ENCODE measurements at regions not wholly inside any gene's neighbourhood (a gene's known extent, or its start where the extent isn't known, plus 50 kb on each side); places are given as distances from the start of the nearest gene placed in this dataset.
A peak's percentile ranks its signal among the peaks of the same experiment; 100 is the strongest.
"Not testable (repeated sequence)": the region's sequence is repeated elsewhere in the genome, so short reads cannot be mapped to it uniquely, and the experiment has no call there.

DNA sequence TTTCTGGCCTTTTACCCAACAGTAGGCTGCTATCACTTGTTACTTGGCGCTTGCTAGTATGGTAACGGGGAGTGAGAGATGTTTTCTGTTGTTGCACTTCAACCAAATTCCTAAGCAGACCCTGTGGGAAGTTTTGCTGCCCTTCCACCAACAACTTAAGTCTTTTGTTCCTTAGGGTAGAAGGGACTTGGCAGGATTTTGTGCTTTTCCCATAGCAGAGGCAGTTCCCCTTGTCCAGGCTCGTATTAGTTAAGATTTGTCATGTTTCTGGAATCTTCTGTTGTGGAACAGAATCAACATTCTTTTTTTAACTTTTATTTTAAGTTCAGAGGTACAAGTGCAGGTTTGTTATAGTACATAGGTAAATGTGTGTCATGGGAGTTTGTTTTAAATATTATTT, 73.2 kb upstream of the SGIP1 start:
- no peak for DNase-seq (ENCODE audit: low read depth in 2 of 2)

DNA sequence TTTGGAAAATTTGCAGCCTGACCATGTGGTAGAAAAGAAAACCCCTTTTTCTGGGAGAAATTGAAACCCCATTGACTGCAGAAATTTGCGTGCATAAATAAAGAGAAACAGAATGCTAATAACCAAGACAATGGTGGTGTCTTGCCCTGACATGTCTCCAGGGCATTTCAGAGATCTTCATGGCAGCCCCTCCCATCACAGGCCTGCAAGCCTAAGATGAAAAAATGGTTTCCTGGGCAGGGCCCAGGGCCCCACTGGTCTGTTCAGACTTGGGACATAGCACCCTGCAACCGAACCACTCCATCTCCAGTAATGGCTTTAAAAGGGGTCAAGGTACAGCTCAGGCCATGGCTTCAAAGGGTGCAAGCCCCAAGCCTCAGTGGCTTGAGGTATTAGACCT, 71.6 kb upstream of the SGIP1 start:
- DNase-seq (ENCODE audit: low read depth in 2 of 2), result no peak

DNA sequence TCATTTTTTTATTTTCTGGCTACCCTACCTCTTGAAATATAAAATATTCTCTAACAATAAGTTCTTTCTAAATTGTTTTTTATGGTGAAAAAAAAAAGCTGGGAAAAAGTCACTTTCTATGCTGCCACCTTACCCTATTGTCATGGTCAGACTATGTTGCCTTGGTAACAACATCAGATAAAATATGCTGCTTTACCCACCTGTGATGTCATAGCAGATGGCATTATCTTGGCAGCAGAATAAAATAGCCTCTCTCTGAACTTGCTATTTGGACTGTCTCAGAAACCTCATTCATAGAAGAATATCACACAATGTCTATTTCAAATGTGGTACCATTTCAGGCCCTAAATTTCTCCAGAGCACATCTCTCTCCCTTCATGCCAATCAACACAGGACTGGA, 69.6 kb upstream of the SGIP1 start:
- DNase-seq (ENCODE audit: low read depth in 2 of 2), result no peak

DNA sequence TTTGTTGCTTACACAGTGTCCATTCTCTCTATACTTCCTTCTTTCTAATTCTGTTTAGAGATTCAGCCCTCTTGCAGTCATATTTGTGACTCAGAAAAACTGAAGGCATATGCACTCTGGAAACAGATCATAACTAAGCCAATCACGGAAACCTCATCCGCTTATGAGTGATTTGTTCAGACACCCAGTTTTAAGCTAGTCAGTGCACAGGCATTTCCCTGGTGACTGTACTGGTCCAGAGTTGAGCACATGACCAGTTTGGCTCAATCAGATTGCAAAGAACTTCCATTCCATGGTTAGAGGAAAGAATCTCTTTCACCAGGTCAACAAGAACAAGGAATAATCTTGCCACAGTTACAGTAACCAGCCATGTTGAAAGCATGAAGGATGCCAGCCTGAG, 69.2 kb upstream of the SGIP1 start:
- DNase-seq (ENCODE audit: low read depth in 2 of 2), result peak; percentile 89 to 92

DNA sequence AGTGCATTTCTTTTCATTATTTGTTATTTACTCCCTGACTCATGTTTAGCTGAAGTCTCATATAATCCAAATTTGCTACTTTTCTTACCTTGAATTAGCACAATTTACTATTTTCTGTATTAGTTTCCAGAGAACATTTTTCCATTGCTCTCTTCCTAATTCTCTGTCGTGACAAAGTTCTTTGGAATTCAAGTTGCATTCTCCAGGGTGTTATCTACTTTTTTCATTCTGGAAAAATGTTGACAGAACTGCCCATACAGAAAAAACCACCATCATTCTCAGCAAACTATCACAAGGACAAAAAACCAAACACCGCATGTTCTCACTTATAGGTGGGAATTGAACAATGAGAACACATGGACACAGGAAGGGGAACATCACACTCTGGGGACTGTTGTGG, 67.3 kb upstream of the SGIP1 start:
- DNase-seq (ENCODE audit: low read depth in 2 of 2), result peak; percentile 65

DNA sequence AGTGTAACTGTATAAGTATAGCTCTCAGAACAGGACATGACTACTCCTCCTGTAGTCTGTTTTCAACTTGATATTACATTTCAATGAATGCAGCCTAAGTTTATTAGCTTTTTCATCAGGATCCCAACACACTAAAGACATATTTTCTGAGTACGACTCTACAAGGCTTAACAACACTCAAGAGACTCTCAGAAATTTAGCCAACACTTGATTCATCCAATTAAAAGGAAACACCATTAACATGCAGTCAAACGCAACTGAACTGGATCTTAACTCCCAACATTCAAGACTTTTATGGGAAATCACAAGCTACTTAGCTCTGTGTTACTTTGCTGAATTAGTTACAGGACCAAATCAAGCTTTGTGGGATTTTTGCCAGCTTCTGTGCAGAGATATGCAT, 65.2 kb upstream of the SGIP1 start:
- no peak for DNase-seq (ENCODE audit: low read depth in 2 of 2)

DNA sequence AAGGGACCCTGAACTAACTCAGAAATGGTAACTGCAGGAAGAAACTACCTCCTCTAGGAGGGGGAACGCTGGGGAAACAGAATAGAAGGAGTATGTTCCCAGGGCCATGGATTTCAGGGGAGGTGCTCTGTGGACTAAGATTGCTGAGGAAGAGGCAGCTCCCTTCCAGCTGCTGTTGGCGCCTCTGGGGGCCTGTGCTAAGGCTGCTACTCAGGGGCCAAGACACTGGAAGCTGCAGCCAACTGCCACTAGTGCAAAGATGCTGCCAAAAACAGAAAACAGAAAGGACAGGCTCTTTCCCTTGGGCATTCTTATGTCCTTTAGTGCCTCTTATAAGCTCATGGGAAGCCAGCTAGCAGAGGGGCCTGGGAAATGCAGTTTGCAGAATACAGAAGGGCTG, 58.0 kb upstream of the SGIP1 start:
- DNase-seq (ENCODE audit: low read depth in 2 of 2), result no peak

DNA sequence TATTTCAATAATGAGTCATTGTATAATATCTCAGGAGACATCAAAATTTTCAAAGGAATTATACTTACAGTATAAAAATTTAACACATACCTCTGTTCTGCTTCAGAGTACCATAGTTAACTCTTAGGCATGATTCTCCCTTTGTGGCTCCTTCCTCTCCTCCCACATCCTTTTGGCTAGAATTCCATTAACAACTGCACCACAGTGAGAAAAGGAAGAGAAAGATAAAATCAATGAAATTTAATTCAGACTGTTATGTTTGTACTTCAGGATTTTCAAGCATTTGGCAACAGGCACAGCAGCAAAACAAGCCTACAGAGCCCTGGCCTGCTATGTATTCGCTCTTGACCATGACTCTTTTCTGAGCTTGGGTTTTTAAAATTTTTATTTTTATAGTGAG, 57.2 kb upstream of the SGIP1 start:
- peak in 1 of 2 experiments; percentile 38 for DNase-seq (ENCODE audit: low read depth in 2 of 2)

DNA sequence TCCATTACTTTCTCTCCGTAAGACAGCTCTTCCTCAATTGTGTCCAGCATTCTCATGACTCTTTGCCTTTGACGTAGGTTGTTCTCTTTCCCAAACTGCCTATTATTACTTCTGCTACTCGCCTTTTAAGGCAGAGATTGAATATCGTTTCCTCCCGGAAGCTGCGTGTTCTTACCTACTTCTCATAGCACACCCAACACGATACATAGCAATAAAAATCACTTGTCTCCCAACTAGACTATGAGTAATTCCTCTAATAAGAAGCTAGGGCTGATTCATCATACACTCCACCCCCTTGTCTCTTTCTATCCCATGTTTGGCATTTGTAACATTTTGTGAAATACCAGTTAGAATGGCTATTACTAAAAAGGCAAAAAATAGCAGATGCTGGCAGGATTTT, 55.8 kb upstream of the SGIP1 start:
- peak; percentile 73 to 79 for DNase-seq (ENCODE audit: low read depth in 2 of 2)

DNA sequence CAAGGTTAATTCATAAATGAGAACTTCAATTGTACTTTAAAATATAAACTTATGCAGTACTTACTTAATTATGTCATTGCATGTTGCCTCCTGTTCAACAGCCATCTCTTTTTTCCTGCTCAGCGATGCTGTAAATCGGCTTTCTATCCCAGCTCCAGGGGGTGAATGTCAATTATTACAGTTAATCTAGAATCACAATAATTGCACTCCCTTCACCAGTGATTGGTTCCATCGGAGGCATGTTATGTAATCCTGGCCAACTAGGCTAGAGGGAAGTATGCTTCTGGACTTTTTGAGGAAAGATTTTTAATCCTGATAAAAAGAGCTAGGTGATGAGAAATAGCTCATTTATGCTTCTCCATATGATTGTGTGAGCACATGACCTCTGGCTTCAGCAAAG, 53.8 kb upstream of the SGIP1 start:
- no peak for DNase-seq (ENCODE audit: low read depth in 2 of 2)

DNA sequence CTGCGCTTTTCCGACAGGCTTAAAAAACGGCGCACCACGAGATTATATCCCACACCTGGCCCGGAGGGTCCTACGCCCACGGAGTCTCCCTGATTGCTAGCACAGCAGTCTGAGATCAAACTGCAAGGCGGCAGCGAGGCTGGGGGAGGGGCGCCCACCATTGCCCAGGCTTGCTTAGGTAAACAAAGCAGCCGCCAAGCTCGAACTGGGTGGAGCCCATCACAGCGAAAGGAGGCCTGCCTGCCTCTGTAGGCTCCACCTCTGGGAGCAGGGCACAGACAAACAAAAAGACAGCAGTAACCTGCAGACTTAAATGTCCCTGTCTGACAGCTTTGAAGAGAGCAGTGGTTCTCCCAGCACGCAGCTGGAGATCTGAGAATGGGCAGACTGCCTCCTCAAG, 52.7 kb upstream of the SGIP1 start:
- DNase-seq (ENCODE audit: low read depth in 2 of 2), result not testable (repeated sequence)
